HG02571 (cell line): ENCODE measurements at regions not wholly inside any gene's neighbourhood (a gene's known extent, or its start where the extent isn't known, plus 50 kb on each side); places are given as distances from the start of the nearest gene placed in this dataset.
"Not testable (repeated sequence)": the region's sequence is repeated elsewhere in the genome, so short reads cannot be mapped to it uniquely, and the experiment has no call there.

Source experiments
- ATAC-seq: cut with Tn5 transposase; IDR thresholded peaks from one replicate; pipeline ENCODE4 v1.9.1; 2021; ENCODE audit warnings: mild to moderate bottlenecking, moderate library complexity; ENCODE audit not compliant: unreplicated experiment

- no peak for ATAC-seq
Measured at GRCh38 chr4:34261799-34262314, 1982.5 kb downstream of the ARAP2 start.

GRCh38 chr4:34269613-34270012 lies 1974.7 kb downstream of the ARAP2 start:
- ATAC-seq: no peak

- ATAC-seq: no peak
Measured at GRCh38 chr4:34271479-34272355, 1972.6 kb downstream of the ARAP2 start.

- ATAC-seq: no peak
Measured at GRCh38 chr4:34279011-34279410, 1965.3 kb downstream of the ARAP2 start.

GRCh38 chr4:34280131-34280530 lies 1964.2 kb downstream of the ARAP2 start:
- no peak for ATAC-seq

GRCh38 chr4:34281826-34282225 lies 1962.5 kb downstream of the ARAP2 start:
- no peak for ATAC-seq

- ATAC-seq: no peak
Measured at GRCh38 chr4:34289489-34289888, 1954.8 kb downstream of the ARAP2 start.

- no peak for ATAC-seq
Measured at GRCh38 chr4:34289962-34290361, 1954.4 kb downstream of the ARAP2 start.

- ATAC-seq: no peak
Measured at GRCh38 chr4:34293459-34293858, 1950.9 kb downstream of the ARAP2 start.

GRCh38 chr4:34309383-34309906 lies 1934.9 kb downstream of the ARAP2 start:
- no peak for ATAC-seq

GRCh38 chr4:34318773-34319172 lies 1925.5 kb downstream of the ARAP2 start:
- ATAC-seq: no peak

GRCh38 chr4:34323549-34324320 lies 1920.6 kb downstream of the ARAP2 start:
- ATAC-seq: no peak

- ATAC-seq: no peak
Measured at GRCh38 chr4:34328939-34329338, 1915.4 kb downstream of the ARAP2 start.

- ATAC-seq: not testable (repeated sequence)
Measured at GRCh38 chr4:34335156-34335555, 1909.2 kb downstream of the ARAP2 start.

- not testable (repeated sequence) for ATAC-seq
Measured at GRCh38 chr4:34335556-34335955, 1908.8 kb downstream of the ARAP2 start.

GRCh38 chr4:34362654-34363053 lies 1881.7 kb downstream of the ARAP2 start:
- no peak for ATAC-seq

- no peak for ATAC-seq
Measured at GRCh38 chr4:34363842-34364241, 1880.5 kb downstream of the ARAP2 start.

- no peak for ATAC-seq
Measured at GRCh38 chr4:34365946-34366345, 1878.4 kb downstream of the ARAP2 start.

- ATAC-seq: no peak
Measured at GRCh38 chr4:34371676-34372075, 1872.6 kb downstream of the ARAP2 start.

- ATAC-seq: no peak
Measured at GRCh38 chr4:34372815-34373214, 1871.5 kb downstream of the ARAP2 start.

GRCh38 chr4:34373456-34373855 lies 1870.9 kb downstream of the ARAP2 start:
- ATAC-seq: no peak

GRCh38 chr4:34412233-34412632 lies 1832.1 kb downstream of the ARAP2 start:
- ATAC-seq: no peak
